Ishikawa (cell line): ENCODE measurements at regions not wholly inside any gene's neighbourhood (a gene's known extent, or its start where the extent isn't known, plus 50 kb on each side); places are given as distances from the start of the nearest gene placed in this dataset.

Experiments used
- CREB1 ChIP-seq: IDR thresholded peaks from 2 replicates; pipeline ENCODE4 v1.6.1; 2012; ENCODE audit warnings: low read depth
- EGR1 ChIP-seq: IDR thresholded peaks from 2 replicates; pipeline ENCODE4 v1.6.1; 2012

DNA sequence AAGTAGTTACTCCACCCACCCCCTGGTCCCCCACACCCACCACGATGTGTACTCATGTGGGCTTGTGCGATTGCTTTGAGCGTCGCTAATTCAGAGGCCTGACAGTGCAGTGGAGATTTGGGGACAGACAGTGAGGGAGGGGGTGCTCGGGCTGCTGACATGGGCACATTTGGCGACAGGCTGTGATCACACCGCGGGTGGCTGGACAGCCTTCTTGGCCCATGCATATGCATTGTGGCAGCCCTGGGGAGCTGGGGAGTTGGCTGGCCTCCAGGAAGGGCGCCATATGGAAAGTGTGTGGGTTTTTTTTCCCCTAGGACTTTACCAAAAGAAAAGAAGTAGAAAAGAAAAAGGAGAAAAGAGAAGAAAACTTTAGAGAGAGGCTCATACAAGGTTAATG, 275.5 kb upstream of the N4BP1 start:
- TF ChIP-seq CREB1 (no peak), EGR1 (no peak)
